NCI-H1105 treated with DMSO at 0.1 percent for 48 hours (cell line): ENCODE measurements at regions not wholly inside any gene's neighbourhood (a gene's known extent, or its start where the extent isn't known, plus 50 kb on each side); places are given as distances from the start of the nearest gene placed in this dataset.

Experiments
- DNase-seq: peaks from one replicate; lab custom pipeline; 2025; lab: John Stamatoyannopoulos, UW

- no peak for DNase-seq
Observed at GRCh38 chr1:55413286-55413685, 198.1 kb upstream of the USP24 start.

- no peak for DNase-seq
Observed at GRCh38 chr1:55412060-55412459, 196.9 kb upstream of the USP24 start.

- DNase-seq: no peak
Observed at GRCh38 chr1:55402671-55403464, 187.7 kb upstream of the USP24 start.

GRCh38 chr1:55402142-55402541 is 187.0 kb upstream of the USP24 start:
- no peak for DNase-seq

- DNase-seq: no peak
Observed at GRCh38 chr1:55400508-55400907, 185.3 kb upstream of the USP24 start.

GRCh38 chr1:55399346-55399745 is 184.2 kb upstream of the USP24 start:
- DNase-seq: no peak

GRCh38 chr1:55396381-55396891 is 181.3 kb upstream of the USP24 start:
- DNase-seq: no peak

GRCh38 chr1:55388960-55389359 is 173.8 kb upstream of the USP24 start:
- DNase-seq: no peak

- no peak for DNase-seq
Observed at GRCh38 chr1:55387145-55387544, 172.0 kb upstream of the USP24 start.

- no peak for DNase-seq
Observed at GRCh38 chr1:55386456-55386855, 171.3 kb upstream of the USP24 start.

- DNase-seq: no peak
Observed at GRCh38 chr1:55385402-55386018, 170.3 kb upstream of the USP24 start.

- DNase-seq: no peak
Observed at GRCh38 chr1:55384637-55385036, 169.5 kb upstream of the USP24 start.

- no peak for DNase-seq
Observed at GRCh38 chr1:55382806-55383305, 167.7 kb upstream of the USP24 start.

GRCh38 chr1:55381983-55382382 is 166.8 kb upstream of the USP24 start:
- no peak for DNase-seq

GRCh38 chr1:55381491-55381890 is 166.3 kb upstream of the USP24 start:
- DNase-seq: no peak

- DNase-seq: no peak
Observed at GRCh38 chr1:55380355-55380970, 165.3 kb upstream of the USP24 start.

GRCh38 chr1:55378582-55378981 is 163.4 kb upstream of the USP24 start:
- DNase-seq: no peak

- DNase-seq: no peak
Observed at GRCh38 chr1:55376897-55377296, 161.7 kb upstream of the USP24 start.

GRCh38 chr1:55375617-55376258 is 160.6 kb upstream of the USP24 start:
- peak; percentile 39 for DNase-seq

GRCh38 chr1:55374801-55375616 is 159.8 kb upstream of the USP24 start:
- no peak for DNase-seq

GRCh38 chr1:55374216-55374615 is 159.1 kb upstream of the USP24 start:
- no peak for DNase-seq

GRCh38 chr1:55369474-55369873 is 154.3 kb upstream of the USP24 start:
- DNase-seq: no peak
